HG02884 (cell line): ENCODE measurements at regions not wholly inside any gene's neighbourhood (a gene's known extent, or its start where the extent isn't known, plus 50 kb on each side); places are given as distances from the start of the nearest gene placed in this dataset.

Source experiments
- ATAC-seq: cut with Tn5 transposase; IDR thresholded peaks from one replicate; pipeline ENCODE4 v1.9.1; 2021; ENCODE audit warnings: mild to moderate bottlenecking, moderate library complexity; ENCODE audit not compliant: unreplicated experiment

DNA sequence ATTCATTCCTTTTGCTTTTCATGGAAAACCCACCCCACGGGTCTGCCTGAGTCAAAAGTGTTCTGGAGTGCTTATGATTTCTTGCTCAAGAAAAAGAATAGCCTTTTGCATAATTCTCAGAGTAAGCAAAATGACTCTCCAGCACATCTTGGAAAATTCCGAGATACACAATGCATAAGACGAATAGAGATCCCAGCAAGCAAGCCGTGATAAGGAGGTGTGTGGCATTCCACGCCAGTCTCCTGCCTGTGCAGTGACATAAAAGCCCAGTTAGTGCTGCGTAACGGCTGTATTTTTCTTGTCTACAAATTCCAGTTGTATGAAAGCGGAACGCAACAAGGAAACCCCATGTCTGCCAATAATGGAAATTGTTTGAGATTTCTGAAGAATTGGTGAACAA is 237.9 kb upstream of the GATB start:
- ATAC-seq = no peak

DNA sequence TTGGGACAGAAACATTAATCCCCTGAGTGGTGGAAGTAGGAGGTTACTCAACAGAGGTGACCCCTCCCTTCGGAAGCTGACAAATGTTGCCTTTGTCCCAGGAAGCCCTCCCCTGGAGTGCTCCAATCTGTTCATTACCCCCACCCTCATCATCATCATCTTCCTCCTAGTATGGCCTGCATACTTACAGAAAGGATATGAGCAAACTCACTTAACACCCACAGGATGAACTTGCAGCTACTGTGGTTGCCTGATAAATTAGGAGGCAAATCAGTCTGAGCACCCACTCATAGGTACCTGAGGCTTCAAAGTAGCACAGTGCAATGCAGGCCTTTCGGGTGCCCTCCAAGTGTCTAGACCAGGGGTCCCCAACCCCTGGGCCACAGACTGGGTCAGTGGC is 236.7 kb upstream of the GATB start:
- ATAC-seq = no peak

DNA sequence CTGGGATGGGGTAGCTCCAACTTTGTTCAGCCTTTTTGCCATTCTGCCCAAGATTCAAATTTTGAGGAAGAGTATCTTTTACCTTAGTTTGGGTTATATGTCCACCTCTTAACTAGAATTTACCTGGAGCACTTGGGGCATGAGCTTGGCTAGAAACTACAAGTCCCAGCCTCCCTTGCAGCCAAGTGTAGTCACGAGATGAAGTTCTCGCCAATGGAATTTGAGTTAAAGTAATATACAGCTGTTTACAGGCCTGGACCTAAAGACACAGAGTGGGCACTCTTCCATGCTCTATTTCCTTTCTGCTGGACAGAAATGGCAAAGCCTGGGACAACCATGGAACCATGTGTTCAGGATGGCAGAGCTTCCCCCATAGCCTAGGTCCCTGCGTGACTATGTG is 233.6 kb upstream of the GATB start:
- ATAC-seq = no peak

DNA sequence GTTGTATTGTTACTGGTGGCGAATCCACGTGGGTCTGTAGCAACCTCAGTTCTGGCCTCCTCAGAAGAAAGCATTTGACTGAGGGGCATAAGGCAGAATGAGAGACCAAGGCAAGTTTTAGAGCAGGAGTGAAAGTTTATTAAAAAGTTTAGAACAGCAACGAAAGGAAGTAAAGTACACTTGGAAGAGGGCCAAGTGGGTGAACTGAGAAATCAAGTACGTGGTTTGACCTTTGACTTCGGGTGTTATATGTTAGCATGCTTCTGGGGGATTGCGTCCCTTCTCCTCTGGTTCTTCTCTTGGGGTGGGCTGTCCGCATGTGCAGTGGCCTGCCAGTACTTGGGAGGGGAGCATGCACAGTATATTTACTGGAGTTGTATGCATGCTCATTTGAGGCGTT is 232.7 kb upstream of the GATB start:
- no peak for ATAC-seq

DNA sequence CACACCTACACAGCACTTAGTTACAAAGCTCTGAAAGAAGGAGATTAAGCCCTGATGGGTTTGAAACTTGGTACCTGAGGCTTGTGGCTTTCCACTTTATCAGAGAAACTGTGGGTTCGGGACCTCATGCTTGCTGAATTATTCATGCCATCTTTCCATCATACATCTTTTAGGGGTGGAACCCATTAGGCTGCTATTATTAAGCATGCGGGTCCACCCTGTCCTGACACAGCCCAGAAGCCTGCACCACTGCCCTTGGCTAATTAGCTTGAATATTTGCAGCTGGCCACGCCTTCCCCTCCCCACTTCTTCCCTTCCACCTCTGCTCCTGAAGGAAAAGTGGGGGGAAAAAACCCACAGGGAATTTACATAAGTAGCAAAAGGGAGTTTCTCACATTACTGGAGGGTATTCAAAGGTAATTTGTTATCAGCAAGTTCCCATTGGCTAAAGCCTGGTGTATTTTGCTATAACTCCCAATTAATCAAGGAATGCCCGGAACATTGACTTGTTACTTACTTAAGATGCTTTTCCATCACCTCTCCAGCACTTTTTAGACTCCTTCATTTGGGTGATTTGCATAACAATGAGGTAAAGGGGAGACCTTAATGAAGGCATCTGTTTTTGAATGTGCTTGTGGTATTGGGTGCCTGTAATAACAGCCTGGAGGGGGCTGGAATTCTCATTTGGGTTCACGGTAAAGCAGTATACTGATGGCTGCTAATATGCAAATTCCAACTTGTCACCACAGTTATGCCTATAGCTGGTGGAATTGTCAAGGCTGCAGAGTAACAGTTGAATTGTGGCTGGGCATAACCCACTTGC is 231.7 kb upstream of the GATB start:
- no peak for ATAC-seq

DNA sequence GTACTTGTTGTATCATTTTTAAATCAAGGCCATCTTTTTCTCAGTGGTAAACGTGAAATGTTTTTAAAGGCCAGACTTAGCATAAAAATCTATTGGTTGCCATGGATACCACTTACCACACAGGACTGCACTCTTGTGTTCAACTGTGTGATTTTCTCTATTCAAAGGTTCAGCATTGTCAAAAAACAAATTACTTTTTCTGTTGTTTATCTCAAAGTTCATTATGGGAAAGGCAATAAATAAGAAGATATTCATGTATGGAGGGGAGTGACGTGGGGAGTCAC is 231.0 kb upstream of the GATB start:
- ATAC-seq = no peak

DNA sequence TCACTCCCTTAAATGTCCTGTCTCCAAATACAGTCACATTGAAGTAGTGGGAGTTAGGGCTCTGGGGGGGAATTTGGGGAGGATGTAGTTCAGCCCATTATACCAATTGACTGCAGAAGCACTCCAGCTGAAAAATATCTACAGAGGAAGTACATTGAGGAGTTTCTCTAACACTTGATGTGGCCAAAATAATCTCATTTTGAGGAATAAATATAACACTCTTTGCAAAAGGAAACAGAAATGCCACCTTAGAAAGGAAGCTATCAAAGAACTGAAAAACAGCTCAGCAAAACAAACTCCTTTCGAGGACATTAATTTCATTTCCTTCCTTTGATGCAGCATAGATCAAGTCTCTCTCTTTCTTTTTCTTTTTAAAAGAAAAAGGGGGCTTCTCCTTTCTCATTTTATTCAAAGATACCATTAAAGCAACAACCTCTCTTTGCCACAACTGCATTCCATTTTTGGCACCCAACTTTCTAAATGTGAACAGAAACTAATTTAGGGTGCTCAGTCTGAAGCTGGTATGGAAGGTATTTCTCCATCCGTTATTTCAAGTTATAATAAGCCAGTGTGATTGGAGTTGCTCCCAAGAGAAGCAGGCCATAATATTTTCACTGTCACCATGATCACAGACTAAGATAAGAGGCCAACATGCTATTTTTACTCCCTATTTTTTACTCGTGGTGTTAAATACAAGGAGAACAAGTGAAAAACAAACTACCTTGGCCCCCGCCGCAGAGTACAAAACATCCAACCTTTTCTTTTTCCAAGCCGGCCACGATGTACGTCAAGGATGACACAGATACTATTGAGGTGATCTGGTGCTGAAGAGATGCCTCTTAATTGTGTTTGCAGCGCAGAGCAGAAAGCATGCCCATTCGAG is 230.4 kb upstream of the GATB start:
- no peak for ATAC-seq

DNA sequence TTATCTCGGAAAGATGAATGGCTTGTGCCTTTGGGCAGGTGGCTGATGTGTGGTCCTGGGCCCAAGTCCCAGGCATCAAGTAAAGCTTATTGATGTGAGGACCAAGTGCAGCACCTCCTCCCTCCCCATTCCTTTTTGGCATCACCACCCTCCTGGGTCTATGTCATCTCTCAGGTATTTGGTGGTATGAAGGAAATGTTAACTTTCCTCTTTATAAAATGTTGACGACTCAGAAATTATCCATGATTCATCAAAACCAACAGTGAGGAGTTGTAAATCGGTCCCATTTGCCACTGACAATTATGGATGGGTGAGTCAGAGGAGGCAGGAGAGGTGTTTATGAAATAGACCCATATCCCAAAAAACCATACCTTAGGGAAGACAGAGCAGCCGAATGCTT is 229.4 kb upstream of the GATB start:
- ATAC-seq = no peak

DNA sequence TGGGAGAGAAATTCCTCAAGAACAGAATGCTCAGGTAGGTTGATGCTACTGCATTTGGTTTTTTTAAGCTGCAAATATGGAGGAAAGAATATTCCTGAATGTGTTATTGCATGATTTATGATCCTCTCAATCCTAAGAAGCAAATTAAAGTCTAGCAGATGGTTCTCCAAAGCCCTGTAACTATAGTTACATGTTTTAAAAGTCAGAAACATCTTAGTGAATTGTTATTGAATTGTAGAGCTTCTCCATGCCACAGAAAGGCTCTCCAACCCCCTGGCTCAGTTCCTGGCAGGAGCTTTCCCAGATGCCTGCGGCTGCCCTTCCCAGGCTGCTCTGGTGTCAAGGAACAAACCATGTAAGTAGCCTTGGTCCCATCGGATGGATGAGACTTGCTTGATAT is 227.8 kb upstream of the GATB start:
- no peak for ATAC-seq

DNA sequence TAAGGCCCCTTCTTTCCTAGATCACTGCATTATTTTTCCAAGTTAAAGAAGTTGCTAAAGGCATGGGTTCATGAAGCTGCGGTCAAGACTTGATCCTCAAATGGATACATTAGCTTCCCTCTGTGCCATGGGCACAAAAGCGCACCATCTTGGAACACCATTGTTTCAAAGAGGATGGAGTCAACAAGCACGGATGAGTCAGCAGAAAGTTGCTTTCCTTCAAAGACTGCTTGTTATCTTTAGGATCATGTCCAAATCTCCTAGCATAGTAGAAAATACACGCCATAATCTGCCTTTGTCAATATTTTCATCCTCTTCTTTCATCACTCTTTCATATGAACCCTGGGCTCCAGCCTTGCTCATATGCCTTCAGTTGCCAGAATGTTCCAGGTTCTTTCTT is 226.8 kb upstream of the GATB start:
- no peak for ATAC-seq

DNA sequence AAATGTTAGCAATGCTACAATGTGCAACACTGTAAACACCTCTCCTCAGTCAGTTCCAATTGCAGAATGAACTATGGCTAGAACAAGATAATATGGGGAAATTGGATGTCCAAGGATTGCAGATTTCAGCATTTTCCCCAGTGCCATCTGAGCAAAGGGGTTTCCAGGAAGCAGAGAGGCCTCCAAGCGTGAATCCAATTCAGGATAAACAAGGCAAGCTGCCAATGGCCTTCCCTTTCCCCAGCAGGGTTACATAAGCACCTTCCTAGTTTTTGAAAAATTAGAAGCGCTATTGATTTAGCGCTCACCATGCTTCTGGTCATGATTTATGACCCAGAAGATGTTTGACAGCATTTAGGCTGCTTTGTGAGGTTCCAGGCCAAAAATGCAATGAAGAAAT is 223.0 kb upstream of the GATB start:
- ATAC-seq = no peak

DNA sequence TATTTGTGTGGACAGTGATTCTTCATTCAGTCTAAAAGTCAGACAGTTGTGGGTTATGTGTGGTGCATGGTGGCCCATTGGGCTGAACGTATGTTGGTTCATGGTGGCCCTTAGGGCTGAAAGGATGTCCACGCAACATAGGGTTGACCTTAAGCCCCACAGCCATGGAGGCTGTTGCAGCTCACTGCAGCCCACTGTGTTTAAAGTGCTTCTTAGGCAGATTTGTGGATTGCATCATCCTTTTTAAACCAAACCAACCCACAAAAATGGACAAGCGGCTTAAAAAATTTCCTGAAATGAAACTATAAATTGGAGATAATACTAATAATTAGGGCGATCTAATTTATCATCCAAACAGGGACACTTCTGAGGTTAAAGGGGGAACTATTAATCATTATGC is 219.0 kb upstream of the GATB start:
- ATAC-seq = no peak

DNA sequence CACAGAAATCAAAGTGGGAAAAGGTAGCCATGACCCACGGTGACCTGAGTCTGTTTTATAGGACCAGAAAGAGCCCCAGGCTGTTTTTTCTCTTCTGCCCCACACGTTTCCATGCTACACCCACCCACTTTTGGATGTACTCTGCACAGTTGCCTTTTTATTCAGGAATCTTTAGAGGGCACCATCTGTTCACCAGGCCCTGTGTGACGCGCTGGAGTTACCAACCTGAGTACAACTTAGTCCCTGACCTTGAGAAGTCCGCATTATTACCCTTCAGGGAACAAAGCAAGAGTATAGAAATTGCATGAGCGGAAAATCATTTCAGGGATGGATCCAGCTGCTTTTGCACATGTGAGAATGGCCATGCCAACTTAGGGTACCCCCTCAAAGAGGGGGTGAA is 207.8 kb upstream of the GATB start:
- ATAC-seq = no peak

DNA sequence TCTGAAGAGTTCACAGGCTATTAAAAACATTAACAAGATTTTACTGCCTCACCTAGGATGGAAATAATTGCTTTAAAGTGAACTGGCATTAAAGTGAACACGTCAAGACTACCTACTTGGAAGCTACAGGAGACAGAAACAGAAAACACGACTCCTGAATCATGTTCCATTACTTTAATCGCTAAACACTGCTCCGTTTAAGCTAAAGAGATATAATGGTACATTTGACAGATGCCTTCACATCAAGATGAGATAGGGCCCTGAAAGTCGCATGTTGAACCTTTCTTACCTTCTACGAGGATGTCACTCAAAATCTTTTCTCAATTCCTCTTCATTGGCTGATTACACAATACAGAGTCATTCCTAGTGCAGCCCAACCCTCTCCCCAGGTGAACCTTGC is 206.3 kb upstream of the GATB start:
- no peak for ATAC-seq

DNA sequence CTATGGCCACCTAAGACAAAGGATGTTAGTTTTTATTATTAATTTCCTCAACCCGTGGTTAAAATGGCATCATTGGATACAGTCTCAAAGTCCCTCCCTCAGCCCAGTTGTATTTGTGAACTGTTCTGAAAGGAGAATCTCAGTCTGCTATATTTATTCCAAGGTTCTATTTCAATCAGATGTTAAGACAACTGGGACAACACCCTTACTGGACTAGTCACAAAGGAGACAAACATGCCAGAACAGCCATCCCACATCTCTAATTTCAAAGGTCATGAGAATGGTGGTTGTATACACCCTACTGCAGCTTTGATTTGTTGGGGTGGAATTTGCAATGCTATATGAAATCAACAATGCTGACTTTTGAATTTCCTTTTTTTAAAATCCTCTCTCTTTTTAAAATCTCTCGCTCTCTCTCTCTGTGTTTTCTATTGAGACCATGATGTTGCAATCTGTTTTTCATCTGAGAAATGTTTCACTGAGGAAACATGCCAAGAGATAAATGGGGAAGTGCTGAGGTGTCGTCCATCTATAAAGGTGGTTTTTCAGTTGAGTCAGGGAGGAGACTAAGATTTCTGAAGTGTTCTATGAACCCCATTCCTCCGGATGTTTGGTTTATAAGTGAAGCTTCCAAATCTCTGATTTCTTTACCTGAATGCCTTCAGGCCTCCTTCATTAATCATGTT is 201.5 kb upstream of the GATB start:
- ATAC-seq = no peak

DNA sequence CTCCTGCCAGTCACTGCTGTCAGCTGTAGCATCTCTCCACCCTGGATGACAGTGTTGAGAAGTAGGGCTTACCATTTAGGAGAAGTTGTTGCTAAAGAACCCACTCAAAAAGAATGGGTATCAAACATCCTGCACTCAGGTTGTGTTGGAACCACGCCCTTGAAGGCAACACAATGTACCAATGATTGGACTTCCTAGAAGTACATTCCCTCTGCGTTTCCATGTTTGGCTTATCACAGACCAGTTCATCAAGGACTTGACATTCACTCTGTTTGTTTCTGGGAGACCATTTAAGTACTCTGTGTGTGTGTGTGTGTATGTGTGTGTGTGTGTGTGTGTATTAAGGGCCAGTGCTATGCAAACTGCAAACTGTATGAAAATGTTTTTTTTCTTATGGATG is 200.6 kb upstream of the GATB start:
- no peak for ATAC-seq

DNA sequence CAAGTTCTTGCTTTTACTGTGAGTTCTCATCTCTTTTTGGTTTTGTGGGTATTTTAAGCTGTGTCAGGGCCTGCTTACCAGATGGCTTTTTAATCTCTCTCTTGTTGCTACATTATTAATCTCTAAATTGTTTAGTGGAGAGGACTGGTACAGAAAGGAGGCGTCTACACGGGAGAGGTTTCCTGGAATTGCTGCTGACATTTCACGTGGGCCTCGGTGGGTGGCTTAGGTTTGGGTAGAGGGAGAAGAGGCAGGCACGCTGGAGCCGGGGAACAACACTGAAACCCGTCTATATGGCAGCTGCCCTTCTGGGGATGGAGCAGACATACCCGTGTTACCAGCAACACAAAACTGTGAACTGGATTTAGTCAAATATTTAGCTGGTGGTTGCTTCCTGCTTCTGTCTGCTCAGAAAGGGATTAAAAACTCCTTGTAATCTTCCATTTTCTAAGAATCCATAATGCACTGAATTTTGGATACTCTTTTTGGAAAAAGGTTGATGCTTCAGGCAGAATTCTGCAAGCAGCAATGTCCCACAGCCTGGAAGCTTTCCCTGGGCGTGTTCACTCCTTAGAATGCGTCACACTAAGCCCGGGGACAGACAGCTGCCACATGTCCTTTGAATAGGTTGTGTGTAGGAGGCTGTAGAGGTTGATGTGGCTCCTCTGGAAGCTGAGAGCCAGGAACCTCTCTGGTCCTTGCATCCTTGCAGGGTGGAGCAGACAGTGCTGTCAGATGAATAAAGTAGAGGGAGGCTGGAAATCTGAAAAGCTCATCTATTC is 199.8 kb upstream of the GATB start:
- ATAC-seq = no peak

DNA sequence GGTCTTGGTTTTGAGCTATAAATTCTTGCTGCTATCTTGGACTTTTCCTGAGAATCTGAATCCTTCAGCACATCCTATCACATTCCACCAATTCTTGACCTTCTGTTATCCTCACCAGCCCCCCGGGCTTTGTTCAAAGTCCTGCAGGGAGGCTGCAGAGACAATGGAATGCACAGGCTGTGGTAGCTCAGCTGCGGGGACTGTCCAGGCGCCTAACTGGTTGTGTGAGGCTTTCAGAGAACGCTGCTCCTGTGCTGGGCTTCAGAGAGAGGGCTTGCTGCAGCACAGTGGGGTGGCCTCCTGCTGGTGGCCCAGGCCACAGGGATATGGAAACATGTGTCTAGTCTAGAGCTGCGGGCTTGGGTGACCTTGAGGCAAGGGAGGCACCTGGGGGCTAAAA is 196.3 kb upstream of the GATB start:
- ATAC-seq = no peak

DNA sequence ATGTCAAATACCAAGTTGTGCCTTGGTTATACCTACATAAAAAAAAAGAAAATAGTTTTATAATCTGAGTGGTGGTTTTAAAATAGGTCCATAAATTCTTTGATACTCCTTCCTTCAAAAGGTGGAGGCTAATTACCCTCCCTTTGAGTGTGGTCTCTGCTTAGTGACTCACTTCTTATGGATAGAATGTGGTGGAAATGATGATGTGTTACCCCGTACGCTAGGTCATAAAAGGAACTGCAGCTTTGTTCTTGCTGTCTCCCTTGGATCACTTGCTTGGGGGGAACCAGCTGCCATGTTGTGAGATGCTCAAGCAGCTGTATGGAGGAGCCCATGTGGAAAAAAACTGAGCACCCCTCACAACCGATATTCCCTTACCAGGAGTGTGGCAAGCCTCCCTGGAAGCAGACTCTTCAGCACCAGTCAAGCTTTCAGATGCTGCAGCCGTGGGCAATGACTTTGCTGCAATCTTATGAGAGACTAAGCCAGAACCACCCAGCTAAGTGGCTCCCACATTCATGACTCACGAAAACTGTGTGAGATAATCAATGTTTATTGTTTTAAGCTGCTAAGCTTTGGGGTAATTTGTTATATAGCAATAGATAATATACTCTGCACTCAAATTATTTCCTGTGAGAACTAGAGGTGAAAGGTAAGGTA is 195.0 kb upstream of the GATB start:
- ATAC-seq = no peak

DNA sequence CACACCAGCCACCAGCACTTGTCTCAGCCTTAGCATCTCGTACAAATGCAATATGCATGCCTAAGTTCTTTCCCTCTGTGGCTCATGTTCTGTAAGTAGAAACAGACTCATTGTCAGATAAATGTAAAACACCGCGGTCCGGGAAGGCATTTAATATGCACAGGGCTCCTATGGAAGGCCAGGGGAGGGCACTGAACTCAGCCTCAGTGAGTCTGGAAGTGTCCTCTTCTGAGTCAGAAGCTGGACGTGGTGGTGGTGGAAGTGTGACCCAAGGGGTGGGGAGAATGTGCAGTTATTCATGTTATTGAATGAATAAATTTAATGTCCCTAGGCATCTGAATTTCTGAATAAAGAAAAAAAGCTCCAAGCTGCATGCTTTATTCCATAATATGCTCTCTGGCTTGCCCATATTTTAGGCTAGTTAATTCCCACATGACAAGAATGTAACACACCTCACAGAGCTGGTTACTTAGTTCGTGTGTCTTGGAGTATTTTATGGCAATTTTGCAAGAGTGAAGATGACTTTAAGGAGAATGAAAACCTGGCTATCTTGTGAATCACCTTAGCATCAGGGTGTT is 193.1 kb upstream of the GATB start:
- ATAC-seq = no peak
